ENCODE measurements at regions not wholly inside any gene's neighbourhood (a gene's known extent, or its start where the extent isn't known, plus 50 kb on each side); places are given as distances from the start of the nearest gene placed in this dataset.

DNA sequence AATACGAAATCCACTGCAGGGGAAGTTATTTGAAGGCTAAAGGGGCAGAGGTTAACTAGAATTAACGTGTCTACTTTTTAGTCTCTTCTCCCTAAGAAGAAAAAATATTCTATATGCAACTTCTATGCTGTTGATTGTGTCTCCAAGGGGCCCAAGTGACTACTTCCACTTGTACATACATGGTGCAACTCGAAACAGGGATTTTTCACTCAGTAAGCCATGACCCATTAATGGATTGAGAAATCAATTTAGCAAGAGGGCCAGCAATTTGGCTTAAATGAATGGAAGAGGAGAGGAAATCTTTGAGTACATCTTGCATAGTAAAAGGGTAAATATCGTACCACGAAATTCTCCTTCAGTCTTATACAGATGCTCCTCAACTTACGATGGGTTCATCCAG is 151.1 kb upstream of the HES1 start:
- Mint-ChIP-seq H3K36me3 (ENCODE audit: low read depth) (no peaks in the 10 kb centered on the region), H3K4me1 (peaks cover 3% of the 10 kb centered on the region; the same call in 2 of the 3 replicates), H3K9me3 (peaks cover 2% of the 10 kb centered on the region; the same call in 1 of the 3 replicates), H3K27me3 (ENCODE audit: insufficient read depth, low read depth, poor library complexity) (peaks cover 13% of the 10 kb centered on the region), H3K27ac (no peak overlapping the region), H3K4me3 (no peak overlapping the region)
- Histone ChIP-seq H2AFZ (no peak overlapping the region), H3K79me2 (replicated peaks; ENCODE audit: insufficient read depth) (no peaks in the 10 kb centered on the region), H3K4me2 (no peak overlapping the region), H3K27ac (ENCODE audit: low read depth) (no peak overlapping the region), H3K9me2 (ENCODE audit: insufficient read depth) (no peaks in the 10 kb centered on the region), H4K20me1 (replicated peaks; ENCODE audit: insufficient read depth) (no peaks in the 10 kb centered on the region), H3K36me3 (ENCODE audit: insufficient read depth) (no peaks in the 10 kb centered on the region), H3K27me3 (ENCODE audit: insufficient read depth) (no peaks in the 10 kb centered on the region), H3K4me1 (ENCODE audit: insufficient read depth) (no peaks in the 10 kb centered on the region), H3F3A (replicated peaks; ENCODE audit: low read depth) (no peaks in the 10 kb centered on the region), H3K4me3 (no peak overlapping the region)
- DNase-seq (ENCODE audit: low spot score) (no peak), ATAC-seq (no peak)
- TF ChIP-seq, protein P1, sequence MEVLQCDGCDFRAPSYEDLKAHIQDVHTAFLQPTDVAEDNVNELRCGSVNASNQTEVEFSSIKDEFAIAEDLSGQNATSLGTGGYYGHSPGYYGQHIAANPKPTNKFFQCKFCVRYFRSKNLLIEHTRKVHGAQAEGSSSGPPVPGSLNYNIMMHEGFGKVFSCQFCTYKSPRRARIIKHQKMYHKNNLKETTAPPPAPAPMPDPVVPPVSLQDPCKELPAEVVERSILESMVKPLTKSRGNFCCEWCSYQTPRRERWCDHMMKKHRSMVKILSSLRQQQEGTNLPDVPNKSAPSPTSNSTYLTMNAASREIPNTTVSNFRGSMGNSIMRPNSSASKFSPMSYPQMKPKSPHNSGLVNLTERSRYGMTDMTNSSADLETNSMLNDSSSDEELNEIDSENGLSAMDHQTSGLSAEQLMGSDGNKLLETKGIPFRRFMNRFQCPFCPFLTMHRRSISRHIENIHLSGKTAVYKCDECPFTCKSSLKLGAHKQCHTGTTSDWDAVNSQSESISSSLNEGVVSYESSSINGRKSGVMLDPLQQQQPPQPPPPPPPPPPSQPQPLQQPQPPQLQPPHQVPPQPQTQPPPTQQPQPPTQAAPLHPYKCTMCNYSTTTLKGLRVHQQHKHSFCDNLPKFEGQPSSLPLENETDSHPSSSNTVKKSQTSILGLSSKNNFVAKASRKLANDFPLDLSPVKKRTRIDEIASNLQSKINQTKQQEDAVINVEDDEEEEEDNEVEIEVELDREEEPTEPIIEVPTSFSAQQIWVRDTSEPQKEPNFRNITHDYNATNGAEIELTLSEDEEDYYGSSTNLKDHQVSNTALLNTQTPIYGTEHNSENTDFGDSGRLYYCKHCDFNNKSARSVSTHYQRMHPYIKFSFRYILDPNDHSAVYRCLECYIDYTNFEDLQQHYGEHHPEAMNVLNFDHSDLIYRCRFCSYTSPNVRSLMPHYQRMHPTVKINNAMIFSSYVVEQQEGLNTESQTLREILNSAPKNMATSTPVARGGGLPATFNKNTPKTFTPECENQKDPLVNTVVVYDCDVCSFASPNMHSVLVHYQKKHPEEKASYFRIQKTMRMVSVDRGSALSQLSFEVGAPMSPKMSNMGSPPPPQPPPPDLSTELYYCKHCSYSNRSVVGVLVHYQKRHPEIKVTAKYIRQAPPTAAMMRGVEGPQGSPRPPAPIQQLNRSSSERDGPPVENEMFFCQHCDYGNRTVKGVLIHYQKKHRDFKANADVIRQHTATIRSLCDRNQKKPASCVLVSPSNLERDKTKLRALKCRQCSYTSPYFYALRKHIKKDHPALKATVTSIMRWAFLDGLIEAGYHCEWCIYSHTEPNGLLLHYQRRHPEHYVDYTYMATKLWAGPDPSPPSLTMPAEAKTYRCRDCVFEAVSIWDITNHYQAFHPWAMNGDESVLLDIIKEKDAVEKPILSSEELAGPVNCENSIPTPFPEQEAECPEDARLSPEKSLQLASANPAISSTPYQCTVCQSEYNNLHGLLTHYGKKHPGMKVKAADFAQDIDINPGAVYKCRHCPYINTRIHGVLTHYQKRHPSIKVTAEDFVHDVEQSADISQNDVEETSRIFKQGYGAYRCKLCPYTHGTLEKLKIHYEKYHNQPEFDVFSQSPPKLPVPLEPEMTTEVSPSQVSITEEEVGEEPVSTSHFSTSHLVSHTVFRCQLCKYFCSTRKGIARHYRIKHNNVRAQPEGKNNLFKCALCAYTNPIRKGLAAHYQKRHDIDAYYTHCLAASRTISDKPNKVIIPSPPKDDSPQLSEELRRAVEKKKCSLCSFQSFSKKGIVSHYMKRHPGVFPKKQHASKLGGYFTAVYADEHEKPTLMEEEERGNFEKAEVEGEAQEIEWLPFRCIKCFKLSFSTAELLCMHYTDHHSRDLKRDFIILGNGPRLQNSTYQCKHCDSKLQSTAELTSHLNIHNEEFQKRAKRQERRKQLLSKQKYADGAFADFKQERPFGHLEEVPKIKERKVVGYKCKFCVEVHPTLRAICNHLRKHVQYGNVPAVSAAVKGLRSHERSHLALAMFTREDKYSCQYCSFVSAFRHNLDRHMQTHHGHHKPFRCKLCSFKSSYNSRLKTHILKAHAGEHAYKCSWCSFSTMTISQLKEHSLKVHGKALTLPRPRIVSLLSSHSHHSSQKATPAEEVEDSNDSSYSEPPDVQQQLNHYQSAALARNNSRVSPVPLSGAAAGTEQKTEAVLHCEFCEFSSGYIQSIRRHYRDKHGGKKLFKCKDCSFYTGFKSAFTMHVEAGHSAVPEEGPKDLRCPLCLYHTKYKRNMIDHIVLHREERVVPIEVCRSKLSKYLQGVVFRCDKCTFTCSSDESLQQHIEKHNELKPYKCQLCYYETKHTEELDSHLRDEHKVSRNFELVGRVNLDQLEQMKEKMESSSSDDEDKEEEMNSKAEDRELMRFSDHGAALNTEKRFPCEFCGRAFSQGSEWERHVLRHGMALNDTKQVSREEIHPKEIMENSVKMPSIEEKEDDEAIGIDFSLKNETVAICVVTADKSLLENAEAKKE (CRISPR knock-in tag; IDR thresholded peaks at IDR 0.05): no peak
- TF ChIP-seq EZH2phosphoT487 (IDR thresholded peaks at IDR 0.05; ENCODE audit: unreplicated experiment) (no peak), CREB1 (CRISPR knock-in tag; IDR thresholded peaks at IDR 0.05; ENCODE audit: low read depth) (no peak), ZNF331 (CRISPR knock-in tag; IDR thresholded peaks at IDR 0.05; ENCODE audit: low read depth) (no peak), NANOG (IDR thresholded peaks at IDR 0.05; ENCODE audit: borderline replicate concordance) (no peak)
- TF ChIP-seq, protein P2, sequence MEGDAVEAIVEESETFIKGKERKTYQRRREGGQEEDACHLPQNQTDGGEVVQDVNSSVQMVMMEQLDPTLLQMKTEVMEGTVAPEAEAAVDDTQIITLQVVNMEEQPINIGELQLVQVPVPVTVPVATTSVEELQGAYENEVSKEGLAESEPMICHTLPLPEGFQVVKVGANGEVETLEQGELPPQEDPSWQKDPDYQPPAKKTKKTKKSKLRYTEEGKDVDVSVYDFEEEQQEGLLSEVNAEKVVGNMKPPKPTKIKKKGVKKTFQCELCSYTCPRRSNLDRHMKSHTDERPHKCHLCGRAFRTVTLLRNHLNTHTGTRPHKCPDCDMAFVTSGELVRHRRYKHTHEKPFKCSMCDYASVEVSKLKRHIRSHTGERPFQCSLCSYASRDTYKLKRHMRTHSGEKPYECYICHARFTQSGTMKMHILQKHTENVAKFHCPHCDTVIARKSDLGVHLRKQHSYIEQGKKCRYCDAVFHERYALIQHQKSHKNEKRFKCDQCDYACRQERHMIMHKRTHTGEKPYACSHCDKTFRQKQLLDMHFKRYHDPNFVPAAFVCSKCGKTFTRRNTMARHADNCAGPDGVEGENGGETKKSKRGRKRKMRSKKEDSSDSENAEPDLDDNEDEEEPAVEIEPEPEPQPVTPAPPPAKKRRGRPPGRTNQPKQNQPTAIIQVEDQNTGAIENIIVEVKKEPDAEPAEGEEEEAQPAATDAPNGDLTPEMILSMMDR (conservative IDR thresholded peaks at IDR 0.05; ENCODE audit: low read depth in 2 of 2): no peak
